Fibroblast of villous mesenchyme (primary cell): ENCODE measurements at regions not wholly inside any gene's neighbourhood (a gene's known extent, or its start where the extent isn't known, plus 50 kb on each side); places are given as distances from the start of the nearest gene placed in this dataset.
"Not testable (repeated sequence)": the region's sequence is repeated elsewhere in the genome, so short reads cannot be mapped to it uniquely, and the experiment has no call there.

ENCODE experiments used
- DNase-seq: peaks from one replicate; pipeline ENCODE4 v3.0.0-alpha.2; 2010; ENCODE audit warnings: low read depth
- H3K4me3 ChIP-seq: 2 replicates; pipeline ENCODE4 v1.5.1; 2011; ENCODE audit warnings: low read depth, mild to moderate bottlenecking, low read length
- CTCF ChIP-seq: IDR thresholded peaks from 2 replicates; pipeline ENCODE4 v1.5.1; 2012; ENCODE audit warnings: low read depth, mild to moderate bottlenecking, low read length; ENCODE audit not compliant: insufficient read depth

DNA sequence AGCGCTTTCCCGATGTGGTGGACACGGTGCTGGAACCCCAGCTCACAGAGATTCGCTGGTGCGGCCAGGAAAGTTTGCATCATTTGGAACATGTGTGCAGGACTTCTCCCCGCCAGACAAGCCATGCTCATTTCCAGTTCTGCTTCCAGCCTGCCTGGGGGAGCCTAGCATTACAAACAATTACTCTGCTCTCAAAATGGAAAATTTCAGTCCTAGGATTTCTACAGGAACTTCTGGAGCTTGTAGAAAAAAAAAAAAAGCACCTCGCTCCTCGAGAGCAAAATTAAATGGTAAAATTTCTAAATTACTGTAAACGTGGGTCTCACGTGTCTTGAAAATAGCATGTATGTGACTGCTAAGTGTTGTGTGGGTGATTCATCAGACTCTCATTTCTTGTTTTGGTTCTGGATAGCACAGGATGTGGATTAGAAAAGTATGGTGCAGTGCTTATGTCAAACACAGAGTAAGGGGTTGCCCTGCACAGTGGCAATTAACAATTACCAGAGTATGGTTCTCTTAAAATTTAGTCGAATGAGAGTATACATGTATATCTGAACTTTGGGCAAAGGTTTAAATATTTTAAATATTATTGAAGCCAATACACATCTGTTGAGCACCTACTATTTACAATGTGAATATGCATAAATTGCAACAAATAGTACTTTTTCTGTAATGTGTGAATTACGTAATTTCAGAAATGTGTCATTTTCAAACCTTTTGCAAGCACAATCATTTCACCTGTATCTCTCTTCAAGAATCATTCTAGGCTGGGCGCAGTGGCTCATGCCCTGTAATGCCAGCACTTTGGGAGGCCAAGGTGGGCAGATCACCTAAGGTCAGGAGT, 61.8 kb upstream of the PTGFRN start:
- no peak overlapping the region for H3K4me3 ChIP-seq
- no peak for TF ChIP-seq CTCF
- peak; percentile 82 for DNase-seq

GRCh38 chr1:116850436-116850835, 59.3 kb upstream of the PTGFRN start:
- H3K4me3 ChIP-seq = no peak overlapping the region
- no peak for TF ChIP-seq CTCF
- no peak for DNase-seq

- not testable (repeated sequence) for DNase-seq, H3K4me3 ChIP-seq
These were observed 58.5 kb upstream of the PTGFRN start for GRCh38 chr1:116851189-116851588.

GRCh38 chr1:116851846-116852245, 57.9 kb upstream of the PTGFRN start:
- DNase-seq = no peak
- H3K4me3 ChIP-seq = no peak overlapping the region
- no peak for TF ChIP-seq CTCF

DNA sequence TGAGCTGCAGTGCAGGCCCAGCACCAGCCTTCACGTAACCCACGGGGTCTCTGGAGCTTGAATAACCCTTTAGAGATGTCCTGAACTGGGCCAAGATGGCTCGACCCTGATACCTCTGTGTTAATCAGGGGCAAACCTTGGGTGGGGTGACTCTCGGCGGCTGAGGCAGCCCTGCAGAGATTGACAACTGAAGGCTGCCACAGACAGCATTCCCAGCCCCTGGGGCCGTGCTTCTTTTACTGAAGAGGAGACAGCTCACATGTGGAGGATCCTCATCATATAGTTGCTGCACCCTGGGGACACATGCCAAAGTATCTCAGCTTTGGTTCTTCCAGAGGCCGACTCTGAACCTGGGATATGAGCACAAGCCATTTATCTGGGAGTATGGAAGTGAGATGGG, 57.3 kb upstream of the PTGFRN start:
- DNase-seq = no peak
- H3K4me3 ChIP-seq = no peak overlapping the region
- TF ChIP-seq CTCF = no peak

GRCh38 chr1:116852910-116853309, 56.8 kb upstream of the PTGFRN start:
- DNase-seq = no peak
- no peak overlapping the region for H3K4me3 ChIP-seq
- no peak for TF ChIP-seq CTCF

DNA sequence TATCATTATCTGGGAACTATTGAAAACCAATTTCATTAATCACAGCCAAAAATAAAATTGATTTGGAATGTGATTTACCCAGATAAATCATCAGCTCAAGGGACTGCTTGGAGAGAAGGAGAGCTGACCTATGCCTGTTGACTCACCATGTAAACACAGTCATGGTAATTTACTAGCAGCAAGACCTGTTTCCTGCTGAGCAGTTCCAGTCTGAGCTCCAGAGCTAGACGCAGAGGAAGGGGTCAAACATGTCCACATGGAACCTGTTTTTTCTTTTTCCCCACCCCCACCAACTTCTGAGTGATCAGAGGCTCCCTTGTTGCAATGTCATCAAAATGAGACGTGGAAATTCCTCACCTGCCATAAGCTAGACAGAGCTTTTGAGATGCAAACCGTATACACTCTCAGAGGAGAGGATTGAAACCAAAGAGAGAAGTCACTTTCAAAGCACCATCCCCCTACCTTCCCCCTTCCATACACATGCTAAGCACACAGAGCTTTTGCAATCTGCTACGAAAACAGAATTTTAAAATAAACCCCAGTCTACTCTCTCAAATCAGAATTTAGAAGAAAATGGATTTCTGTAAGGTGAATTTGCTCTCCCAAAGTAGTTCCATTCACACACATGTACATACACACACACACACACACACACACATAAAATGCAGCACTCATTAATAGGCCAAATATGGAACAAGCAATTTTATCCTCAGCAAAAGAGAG, 55.9 kb upstream of the PTGFRN start:
- TF ChIP-seq CTCF = no peak
- DNase-seq = peak; percentile 80
- H3K4me3 ChIP-seq = no peak overlapping the region
